Panc1 (cell line): ENCODE measurements at regions not wholly inside any gene's neighbourhood (a gene's known extent, or its start where the extent isn't known, plus 50 kb on each side); places are given as distances from the start of the nearest gene placed in this dataset.

Experiments used
- ATAC-seq: fragments of 200-7000 bp; cut with Tn5 transposase; 2 replicates; pipeline ENCODE4 v1.9.1; 2020; ENCODE audit warnings: mild to moderate bottlenecking, moderate library complexity
- BruUV-seq: library from RNA; stranded (reverse); fragments of 400-500 nt; replicated peaks from 2 replicates; lab custom pipeline; 2021; lab: Mats Ljungman, UMichigan
- CTCF ChIA-PET: fragments of 300-600 bp; sonication (Branson Sonifier 250); formaldehyde crosslinking; loops from one replicate; lab custom pipeline; 2022; ENCODE audit warnings: antibody characterized with exemption; lab: Charles Lee
- POLR2A ChIA-PET: fragments of 300-600 bp; sonication (Branson Sonifier 250); formaldehyde crosslinking; loops from one replicate; lab custom pipeline; 2022; ENCODE audit warnings: antibody characterized with exemption; lab: Charles Lee
- DNase-seq: peaks from one replicate; pipeline ENCODE4 v3.0.0-alpha.2; 2010; ENCODE audit warnings: low read depth, low spot score
- H3K27ac ChIP-seq: 2 replicates; pipeline ENCODE4 v1.5.1; 2011; ENCODE audit warnings: mild to moderate bottlenecking, low read length, inconsistent platforms
- H3K27me3 ChIP-seq: fragments of 200-500 bp; sonication (Bioruptor generic); 2 replicates; pipeline ENCODE4 v1.6.0; 2014; ENCODE audit warnings: low read length, inconsistent platforms; ENCODE audit not compliant: control insufficient read depth, insufficient read depth
- H3K36me3 ChIP-seq: fragments of 200-500 bp; sonication (Bioruptor generic); 2 replicates; pipeline ENCODE4 v1.5.1; 2014; ENCODE audit warnings: inconsistent platforms, mild to moderate bottlenecking, low read length, moderate library complexity; ENCODE audit not compliant: control insufficient read depth, insufficient read depth
- H3K4me1 ChIP-seq: 2 replicates; pipeline ENCODE4 v1.5.1; 2011; ENCODE audit warnings: inconsistent platforms, mild to moderate bottlenecking, low read length, moderate library complexity; ENCODE audit not compliant: control insufficient read depth, insufficient read depth
- H3K4me3 ChIP-seq, 2 experiments: 2 replicates each; pipeline ENCODE4 v1.5.1; 2011 to 2012; ENCODE audit warnings: low read depth in 2 of 2, low read length in 2 of 2, mild to moderate bottlenecking in 2 of 2, inconsistent platforms in 1 of 2, moderate library complexity in 1 of 2
- H3K9me3 ChIP-seq: fragments of 200-500 bp; sonication (Bioruptor generic); 2 replicates; pipeline ENCODE4 v1.5.1; 2014; ENCODE audit warnings: low read depth, mild to moderate bottlenecking, inconsistent platforms, low read length, moderate library complexity; ENCODE audit not compliant: control insufficient read depth, insufficient read depth
- CTCF ChIP-seq: fragments of 450-650 bp; IDR thresholded peaks from 2 replicates; pipeline ENCODE4 v1.5.1; 2017; ENCODE audit warnings: mild to moderate bottlenecking
- POLR2AphosphoS5 ChIP-seq: IDR thresholded peaks from 2 replicates; pipeline ENCODE4 v1.6.1; 2012; ENCODE audit warnings: mild to moderate bottlenecking, low read depth, low read length, moderate library complexity
- REST ChIP-seq, 2 experiments: IDR thresholded peaks; 2 replicates each; pipeline ENCODE4 v1.6.1; 2011 to 2012; ENCODE audit warnings: low read depth in 2 of 2, control low read depth in 1 of 2, low read length in 1 of 2, mild to moderate bottlenecking in 1 of 2, moderate library complexity in 1 of 2; ENCODE audit not compliant: insufficient read depth in 1 of 2
- SIN3A ChIP-seq: IDR thresholded peaks from 2 replicates; pipeline ENCODE4 v1.6.1; 2012; ENCODE audit warnings: low read depth, mild to moderate bottlenecking, low read length, moderate library complexity, borderline replicate concordance; ENCODE audit not compliant: insufficient read depth
- TCF7L2 ChIP-seq: IDR thresholded peaks from 2 replicates; pipeline ENCODE4 v1.6.1; 2011; ENCODE audit warnings: mild to moderate bottlenecking, low read depth, low read length, inconsistent platforms
- in situ Hi-C: cut with HindIII; loops from 2 replicates; pipeline ENCODE4 v1.10.0; 2016; ENCODE audit warnings: low sequenced_read_pairs, low pct_unique_long_range_greater_than_20kb
- intact Hi-C: fragments of 100-400 bp; cut with micrococcal nuclease; formaldehyde crosslinking; loops from one replicate; pipeline ENCODE4 v1.10.0; 2022; ENCODE audit not compliant: unreplicated experiment

- in situ Hi-C loops: no loop called here
- Histone ChIP-seq H3K36me3 (no peaks in the 10 kb centered on the region), H3K9me3 (no peaks in the 10 kb centered on the region), H3K27me3 (no peaks in the 10 kb centered on the region), H3K27ac (no peak overlapping the region), H3K4me1 (no peaks in the 10 kb centered on the region), H3K4me3 (no peak overlapping the region)
- DNase-seq (no peak), ATAC-seq (no peak)
- no TSS peak for BruUV-seq
- ChIA-PET CTCF (no interaction called here), POLR2A (no interaction called here)
- intact Hi-C loops: no loop called here
- no peak for TF ChIP-seq SIN3A
- TF ChIP-seq TCF7L2: no peak
- TF ChIP-seq POLR2AphosphoS5: no peak
- no peak for TF ChIP-seq REST (IDR thresholded peaks at IDR 0.05; ENCODE audit: insufficient read depth in 1 of 2, low read depth in 2 of 2, low read length in 1 of 2)
- TF ChIP-seq CTCF: no peak
Observed at GRCh38 chr2:221285148-221285547, 287.0 kb downstream of the EPHA4 start.

GRCh38 chr2:221286406-221286805 is 285.7 kb downstream of the EPHA4 start:
- Histone ChIP-seq H3K4me3 (no peak overlapping the region), H3K27me3 (no peaks in the 10 kb centered on the region), H3K4me1 (no peaks in the 10 kb centered on the region), H3K9me3 (no peaks in the 10 kb centered on the region), H3K27ac (no peak overlapping the region), H3K36me3 (no peaks in the 10 kb centered on the region)
- ChIA-PET CTCF (no interaction called here), POLR2A (no interaction called here)
- in situ Hi-C loops (no loop called here), intact Hi-C loops (no loop called here)
- ATAC-seq (no peak), DNase-seq (no peak)
- no TSS peak for BruUV-seq
- no peak for TF ChIP-seq TCF7L2
- no peak for TF ChIP-seq POLR2AphosphoS5
- no peak for TF ChIP-seq REST (IDR thresholded peaks at IDR 0.05; ENCODE audit: insufficient read depth in 1 of 2, low read depth in 2 of 2, low read length in 1 of 2)
